DMS79 (cell line): ENCODE measurements at regions not wholly inside any gene's neighbourhood (a gene's known extent, or its start where the extent isn't known, plus 50 kb on each side); places are given as distances from the start of the nearest gene placed in this dataset.

ENCODE experiments used
- DNase-seq: peaks from one replicate; lab custom pipeline; 2025; lab: John Stamatoyannopoulos, UW

DNA sequence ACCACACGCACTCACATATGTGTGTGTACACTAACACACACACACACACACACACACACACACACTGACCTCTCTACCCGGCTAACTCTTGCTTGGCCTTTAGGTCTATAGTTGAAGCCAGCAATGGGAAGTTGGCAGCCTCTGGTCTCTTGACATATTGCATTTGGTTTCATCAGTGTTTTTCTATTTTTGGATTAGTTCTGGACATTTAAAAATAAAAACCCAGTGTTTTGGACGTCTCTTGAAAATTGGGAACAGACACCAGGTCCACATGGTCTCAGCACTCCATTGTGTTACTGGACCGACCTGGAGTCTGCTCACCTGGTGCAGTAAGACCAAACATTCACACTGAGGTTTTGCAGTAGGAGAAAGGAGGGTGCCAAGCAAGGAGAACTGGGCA, 50.4 kb upstream of the AFF3 start:
- no peak for DNase-seq

GRCh38 chr2:100192300-100192699, 49.9 kb upstream of the AFF3 start:
- no peak for DNase-seq
